PC-9 (cell line): ENCODE measurements at regions not wholly inside any gene's neighbourhood (a gene's known extent, or its start where the extent isn't known, plus 50 kb on each side); places are given as distances from the start of the nearest gene placed in this dataset.

Source experiments
- CTCF ChIP-seq: fragments of 200-600 bp; sonication (generic); conservative IDR thresholded peaks from 2 replicates; pipeline ENCODE4 v1.6.1; 2017; ENCODE audit warnings: mixed run types, antibody characterized with exemption, mild to moderate bottlenecking, moderate library complexity
- EZH2 ChIP-seq: fragments of 200-600 bp; sonication (generic); IDR thresholded peaks from 2 replicates; pipeline ENCODE4 v1.8.0; 2017; ENCODE audit warnings: antibody characterized with exemption, low read depth

- TF ChIP-seq CTCF (no peak), EZH2 (no peak)
Observed at GRCh38 chr2:242063436-242063835, 193.9 kb downstream of the RTP5 start.
